Middle frontal gyrus (tissue), 1 donor: ENCODE measurements at regions not wholly inside any gene's neighbourhood (a gene's known extent, or its start where the extent isn't known, plus 50 kb on each side); places are given as distances from the start of the nearest gene placed in this dataset.

Experiments
- DNase-seq: peaks from one replicate; pipeline ENCODE4 v3.0.0-alpha.2; 2015; ENCODE audit warnings: low spot score; ENCODE audit errors: extremely low spot score

DNA sequence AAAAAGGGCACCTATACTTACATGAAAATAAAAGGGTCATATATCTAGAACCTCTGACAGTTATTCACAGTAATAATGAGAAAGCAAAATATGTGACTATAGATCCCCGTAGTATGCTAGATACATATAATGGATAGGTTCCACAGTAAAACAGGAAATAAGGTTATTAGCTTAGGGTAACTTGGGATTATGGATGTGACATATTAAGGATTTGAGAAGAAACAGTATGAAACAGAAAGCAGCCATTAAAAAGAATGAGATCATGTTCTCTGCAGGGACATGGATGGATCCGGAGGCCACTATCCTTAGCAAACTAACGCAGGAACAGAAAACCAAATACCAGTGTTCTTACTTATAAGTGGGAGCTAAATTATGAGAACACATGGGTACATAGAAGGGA is 1547.3 kb downstream of the BRINP3 start:
- no peak for DNase-seq

- DNase-seq, result no peak
Measured at GRCh38 chr1:188931506-188931905, 1546.2 kb downstream of the BRINP3 start.

- no peak for DNase-seq
Measured at GRCh38 chr1:188937965-188938551, 1539.6 kb downstream of the BRINP3 start.

DNA sequence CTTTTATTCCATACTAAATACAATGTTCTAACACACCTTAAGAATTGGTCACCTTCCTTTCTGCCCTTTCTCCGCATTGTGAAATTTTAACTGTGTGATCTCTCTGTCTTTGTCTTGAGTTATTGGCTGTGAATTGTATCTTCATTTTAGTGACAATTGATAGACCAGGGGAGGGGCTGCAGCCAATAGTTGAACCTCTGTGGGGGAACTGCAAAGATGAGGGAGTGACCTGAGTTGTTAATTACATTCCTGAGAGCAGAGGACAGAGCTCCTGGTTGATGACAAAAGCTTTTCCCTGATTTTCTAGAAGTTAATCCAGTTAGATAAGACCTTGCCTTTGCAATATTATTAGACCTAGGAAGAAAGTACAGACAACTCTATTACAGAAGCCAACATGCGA is 1535.7 kb downstream of the BRINP3 start:
- DNase-seq, result no peak

GRCh38 chr1:188949701-188950100 is 1528.0 kb downstream of the BRINP3 start:
- no peak for DNase-seq

GRCh38 chr1:188958461-188959115 is 1519.1 kb downstream of the BRINP3 start:
- DNase-seq, result no peak

DNA sequence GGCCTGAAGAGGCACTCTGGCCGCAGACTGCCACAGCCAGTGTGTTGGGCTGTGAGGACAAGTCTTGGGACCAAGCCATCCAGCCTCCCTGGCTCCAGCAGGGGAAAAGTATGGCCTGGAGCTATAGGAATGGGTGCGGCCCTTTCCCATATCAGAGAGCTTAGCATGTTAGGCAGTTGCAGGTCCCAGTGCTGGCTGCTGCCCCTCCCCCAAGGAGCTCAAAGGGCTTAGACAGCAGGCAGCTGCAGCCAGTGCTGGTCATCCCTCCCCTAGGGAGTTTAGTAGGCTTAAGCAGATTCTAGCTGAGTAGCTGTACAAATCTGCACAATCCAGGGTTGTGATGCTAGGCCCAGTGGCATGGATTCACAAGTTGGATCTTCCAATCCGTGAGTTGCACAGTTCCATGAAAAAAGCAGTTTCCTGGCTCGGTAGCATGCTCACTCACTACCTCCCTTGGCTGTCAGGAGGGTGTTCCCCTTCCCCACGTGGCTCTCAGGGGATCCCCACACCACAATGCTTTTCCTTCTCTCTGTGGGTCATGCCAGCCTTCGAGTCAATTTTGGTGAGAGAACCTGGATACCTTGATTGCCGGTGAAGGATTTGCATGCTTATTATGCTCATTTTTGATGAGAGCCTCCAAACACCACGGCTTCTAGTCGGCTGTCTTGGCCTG is 1490.8 kb downstream of the BRINP3 start:
- no peak for DNase-seq

DNA sequence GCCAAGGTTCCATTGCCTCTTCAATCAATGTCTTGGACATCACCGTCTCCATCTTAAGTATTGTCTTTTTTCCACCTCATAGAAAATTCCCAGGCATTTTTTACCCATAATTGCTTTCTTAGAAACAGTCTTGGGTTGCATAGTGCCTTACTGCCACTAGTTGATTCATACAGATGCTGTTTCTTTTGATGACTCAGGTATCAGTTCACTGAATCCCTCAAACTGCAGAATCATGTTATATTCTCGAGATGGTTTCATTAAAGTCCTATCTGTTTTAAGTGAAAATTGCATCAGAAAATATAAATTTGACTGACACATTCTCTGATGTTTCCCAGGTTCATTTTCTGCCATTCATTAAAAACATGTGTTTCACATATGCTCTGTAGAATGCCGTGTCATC is 1489.1 kb downstream of the BRINP3 start:
- DNase-seq, result no peak

DNA sequence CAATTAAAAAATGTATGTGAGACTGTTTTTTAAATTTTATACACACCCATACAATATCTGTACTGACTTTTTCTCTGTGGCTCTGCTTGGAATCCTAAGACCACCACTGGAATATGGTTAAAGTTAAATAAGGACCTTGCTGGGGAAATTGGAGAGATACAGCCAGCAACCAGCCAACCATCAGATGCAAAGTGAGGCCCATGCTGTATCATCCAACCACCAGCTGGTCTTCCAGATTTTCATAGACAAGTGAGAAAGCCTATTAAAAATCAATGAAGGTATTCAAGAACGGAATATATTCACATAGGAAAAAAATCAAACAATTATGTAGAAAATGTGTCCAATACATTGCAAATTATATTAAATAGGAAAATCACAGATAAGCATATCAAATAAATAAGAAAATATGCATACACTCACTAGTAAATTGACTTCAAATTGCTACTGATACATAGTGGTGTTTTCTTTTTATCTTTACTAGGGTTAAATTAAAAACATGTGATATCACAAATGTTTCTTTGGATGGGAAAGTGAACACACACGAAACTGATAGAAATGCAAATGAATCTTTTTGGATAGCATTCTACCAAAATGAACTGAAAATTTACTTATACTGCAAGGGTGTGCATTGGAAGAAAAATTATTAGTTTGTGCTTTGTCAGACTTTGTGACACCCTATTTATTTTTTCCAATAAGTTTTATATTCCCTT is 1486.3 kb downstream of the BRINP3 start:
- no peak for DNase-seq

DNA sequence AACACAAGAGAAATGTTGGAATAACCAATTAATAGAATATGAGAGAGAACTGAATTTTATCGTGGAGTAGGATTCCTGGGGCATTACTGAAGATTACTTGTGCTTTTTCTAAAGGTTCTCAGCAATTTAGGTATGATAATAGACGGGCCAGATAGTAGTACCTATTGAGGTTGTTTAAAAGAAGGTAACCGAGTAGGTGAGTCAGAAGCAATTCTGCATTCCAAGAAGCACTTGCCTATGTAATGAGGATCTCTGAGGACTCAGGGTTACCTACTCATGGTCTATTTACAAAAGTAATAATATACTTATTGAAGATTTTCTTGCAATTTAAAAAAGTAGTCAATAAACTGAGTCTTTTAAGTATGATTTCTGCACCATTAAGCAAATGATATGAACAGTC is 1469.8 kb downstream of the BRINP3 start:
- no peak for DNase-seq

GRCh38 chr1:189021577-189021976 is 1456.1 kb downstream of the BRINP3 start:
- no peak for DNase-seq

DNA sequence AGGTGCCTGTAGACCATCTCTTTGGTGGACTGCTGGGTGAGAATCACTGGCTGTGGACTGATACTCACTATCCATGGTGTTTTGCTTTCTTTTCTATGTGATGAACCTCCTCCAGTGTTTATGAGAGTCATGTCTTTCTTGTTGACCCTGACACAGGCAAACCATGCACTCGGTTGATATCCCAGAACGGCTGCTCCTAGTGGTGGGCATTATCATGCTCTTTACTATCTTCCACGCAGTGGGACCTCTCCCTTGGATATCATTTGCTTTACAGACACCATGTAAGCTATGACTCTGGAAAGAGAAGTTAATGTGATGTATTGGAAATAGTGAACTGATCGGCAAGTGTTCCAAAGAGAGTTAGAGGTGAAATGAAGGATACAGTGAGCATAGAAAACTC is 1455.6 kb downstream of the BRINP3 start:
- DNase-seq, result no peak

- DNase-seq, result no peak
Measured at GRCh38 chr1:189027512-189027911, 1450.2 kb downstream of the BRINP3 start.

GRCh38 chr1:189033169-189033568 is 1444.5 kb downstream of the BRINP3 start:
- no peak for DNase-seq

- DNase-seq, result no peak
Measured at GRCh38 chr1:189036628-189037027, 1441.0 kb downstream of the BRINP3 start.

DNA sequence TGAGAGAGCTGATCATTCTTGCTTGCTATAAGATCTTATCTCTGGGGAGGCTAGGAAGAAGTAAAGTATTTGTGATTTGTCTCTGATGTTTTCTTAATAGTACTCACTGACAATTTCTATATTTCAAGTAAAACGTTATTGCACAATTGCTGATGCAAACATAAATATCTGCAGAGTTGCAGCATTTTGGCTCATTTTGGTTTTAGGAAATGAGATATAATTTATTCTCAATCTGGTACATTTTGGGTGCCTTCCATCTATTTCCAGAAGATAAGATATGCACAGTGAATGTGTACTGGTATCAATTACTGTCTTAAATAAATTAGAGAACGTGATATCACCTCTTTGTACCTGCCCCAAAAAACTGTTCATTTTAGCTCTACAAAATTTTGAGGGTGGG is 1431.5 kb downstream of the BRINP3 start:
- DNase-seq, result no peak

- no peak for DNase-seq
Measured at GRCh38 chr1:189084811-189085210, 1392.9 kb downstream of the BRINP3 start.

GRCh38 chr1:189103956-189104355 is 1373.7 kb downstream of the BRINP3 start:
- DNase-seq, result no peak

DNA sequence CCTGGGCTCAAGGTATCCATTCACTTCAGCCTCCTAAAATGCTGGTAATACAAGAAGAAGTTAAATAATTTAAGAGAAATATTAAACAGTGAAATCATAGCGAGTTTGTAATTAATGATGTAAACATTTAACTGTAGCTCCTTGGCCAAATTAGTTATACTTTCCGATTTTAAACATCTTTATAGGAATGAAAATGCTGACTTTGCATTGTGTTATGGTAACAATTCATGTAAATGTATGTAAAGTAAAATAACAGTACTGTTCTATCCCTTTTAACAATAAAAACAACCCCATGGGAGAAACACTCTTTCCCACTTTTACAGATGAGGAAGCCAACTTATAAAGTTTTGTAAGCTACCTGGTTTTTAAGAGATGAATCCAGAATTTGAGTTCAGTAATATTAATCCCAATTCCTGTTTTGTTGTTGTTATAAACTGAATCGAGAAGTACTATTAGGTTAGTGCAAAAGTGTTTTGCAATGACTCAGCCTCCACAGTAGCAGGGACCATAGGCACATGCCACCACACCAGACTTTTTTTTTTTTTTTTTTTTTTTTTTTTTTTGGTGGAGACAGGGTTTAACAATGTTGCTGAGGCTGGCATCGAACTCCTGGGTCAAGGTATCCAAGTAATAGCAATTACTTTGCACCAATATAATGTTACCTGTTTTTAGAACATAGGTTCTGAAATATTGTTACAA is 1360.4 kb downstream of the BRINP3 start:
- DNase-seq, result no peak

- DNase-seq, result no peak
Measured at GRCh38 chr1:189121941-189122340, 1355.7 kb downstream of the BRINP3 start.

- DNase-seq, result no peak
Measured at GRCh38 chr1:189125694-189126093, 1352.0 kb downstream of the BRINP3 start.

- no peak for DNase-seq
Measured at GRCh38 chr1:189131576-189131975, 1346.1 kb downstream of the BRINP3 start.
